ENCODE measurements at regions not wholly inside any gene's neighbourhood (a gene's known extent, or its start where the extent isn't known, plus 50 kb on each side); places are given as distances from the start of the nearest gene placed in this dataset.

DNA sequence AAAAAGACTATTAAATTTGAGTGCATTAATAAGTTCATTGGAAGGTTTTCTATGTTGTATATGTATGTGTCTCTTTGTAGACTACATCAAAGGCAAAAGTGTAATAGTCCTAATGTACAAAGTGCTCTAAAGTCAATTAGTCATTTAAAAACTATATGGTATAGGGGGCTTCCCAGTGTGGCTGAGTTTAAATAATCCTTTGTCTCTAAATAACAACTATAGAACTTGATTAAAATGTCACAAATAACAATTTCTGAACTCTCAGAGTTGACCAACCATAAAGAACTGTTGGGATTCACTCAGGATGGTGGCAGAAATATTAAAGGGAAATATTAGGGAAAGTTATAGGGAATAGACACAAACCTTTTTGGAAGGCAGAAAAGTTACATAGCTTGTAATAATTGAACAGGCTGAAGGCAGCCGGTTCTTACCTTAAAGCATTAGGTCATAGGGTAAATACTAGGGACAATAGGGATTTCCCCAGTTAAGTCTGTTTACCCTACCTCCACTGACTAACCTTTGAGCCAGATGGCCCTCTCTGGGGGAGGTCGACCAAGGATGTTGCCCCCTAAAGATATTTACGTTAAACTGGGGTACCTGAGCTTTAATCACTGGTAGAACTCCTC, 1054.2 kb downstream of the ARAP2 start:
- POLR2A ChIA-PET = no interaction called here
- CTCF ChIA-PET = no interaction called here
- DNase-seq (ENCODE audit: extremely low spot score) = no peak
- TF ChIP-seq, protein P1, sequence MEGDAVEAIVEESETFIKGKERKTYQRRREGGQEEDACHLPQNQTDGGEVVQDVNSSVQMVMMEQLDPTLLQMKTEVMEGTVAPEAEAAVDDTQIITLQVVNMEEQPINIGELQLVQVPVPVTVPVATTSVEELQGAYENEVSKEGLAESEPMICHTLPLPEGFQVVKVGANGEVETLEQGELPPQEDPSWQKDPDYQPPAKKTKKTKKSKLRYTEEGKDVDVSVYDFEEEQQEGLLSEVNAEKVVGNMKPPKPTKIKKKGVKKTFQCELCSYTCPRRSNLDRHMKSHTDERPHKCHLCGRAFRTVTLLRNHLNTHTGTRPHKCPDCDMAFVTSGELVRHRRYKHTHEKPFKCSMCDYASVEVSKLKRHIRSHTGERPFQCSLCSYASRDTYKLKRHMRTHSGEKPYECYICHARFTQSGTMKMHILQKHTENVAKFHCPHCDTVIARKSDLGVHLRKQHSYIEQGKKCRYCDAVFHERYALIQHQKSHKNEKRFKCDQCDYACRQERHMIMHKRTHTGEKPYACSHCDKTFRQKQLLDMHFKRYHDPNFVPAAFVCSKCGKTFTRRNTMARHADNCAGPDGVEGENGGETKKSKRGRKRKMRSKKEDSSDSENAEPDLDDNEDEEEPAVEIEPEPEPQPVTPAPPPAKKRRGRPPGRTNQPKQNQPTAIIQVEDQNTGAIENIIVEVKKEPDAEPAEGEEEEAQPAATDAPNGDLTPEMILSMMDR (IDR thresholded peaks at IDR 0.05; ENCODE audit: control extremely low read depth, extremely low read depth, low read depth, missing control alignments) = no peak

DNA sequence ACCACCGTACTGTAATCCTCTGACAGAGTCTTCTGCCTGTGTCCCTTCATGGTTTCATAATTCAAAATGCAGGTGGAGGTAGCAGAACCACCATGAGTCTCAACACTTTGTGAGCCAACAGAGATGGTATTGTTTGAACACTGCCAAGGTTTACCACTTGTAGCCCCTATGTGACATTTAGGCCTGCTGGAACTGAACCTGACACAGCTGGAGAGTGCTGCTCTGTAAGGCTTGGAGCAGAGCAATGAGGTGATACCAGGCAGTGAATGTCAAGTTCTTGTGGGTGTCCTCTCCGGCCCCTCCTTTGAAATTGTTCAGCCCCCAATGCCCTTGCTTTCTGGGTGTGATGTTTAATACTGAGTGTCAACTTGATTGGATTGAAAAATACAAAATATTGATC, 1042.9 kb downstream of the ARAP2 start:
- POLR2A ChIA-PET = no interaction called here
- no peak for DNase-seq (ENCODE audit: extremely low spot score)
- TF ChIP-seq, protein P1 (IDR thresholded peaks at IDR 0.05; ENCODE audit: control extremely low read depth, extremely low read depth, low read depth, missing control alignments) = no peak
- CTCF ChIA-PET = no interaction called here

DNA sequence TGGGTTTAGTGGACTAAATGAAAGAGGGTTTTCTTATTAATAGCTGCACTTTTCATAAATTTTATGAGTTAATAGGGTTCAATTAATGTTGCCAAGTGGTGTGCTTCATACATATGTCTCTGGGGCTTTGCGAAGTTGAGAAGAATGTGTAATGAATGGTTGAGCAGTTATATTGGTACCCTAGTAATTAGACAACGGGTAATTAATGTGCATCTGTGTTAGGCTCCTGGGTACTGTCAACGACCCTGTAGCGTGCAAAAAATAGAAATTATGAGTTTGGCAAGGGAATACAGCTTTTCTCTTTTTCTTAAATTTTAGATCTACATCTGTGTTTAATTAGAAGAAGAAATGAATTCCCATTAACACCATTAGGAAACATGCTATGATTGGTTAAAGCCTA, 1027.7 kb downstream of the ARAP2 start:
- TF ChIP-seq, protein P1 (IDR thresholded peaks at IDR 0.05; ENCODE audit: control extremely low read depth, extremely low read depth, low read depth, missing control alignments) = no peak
- DNase-seq (ENCODE audit: extremely low spot score) = no peak
- ChIA-PET POLR2A (no interaction called here), CTCF (interaction anchor here (1.2 kb wide), 1 partner anchor 8 kb away, joined by 3 read pairs; no protein-coding TSS in a partner anchor)

DNA sequence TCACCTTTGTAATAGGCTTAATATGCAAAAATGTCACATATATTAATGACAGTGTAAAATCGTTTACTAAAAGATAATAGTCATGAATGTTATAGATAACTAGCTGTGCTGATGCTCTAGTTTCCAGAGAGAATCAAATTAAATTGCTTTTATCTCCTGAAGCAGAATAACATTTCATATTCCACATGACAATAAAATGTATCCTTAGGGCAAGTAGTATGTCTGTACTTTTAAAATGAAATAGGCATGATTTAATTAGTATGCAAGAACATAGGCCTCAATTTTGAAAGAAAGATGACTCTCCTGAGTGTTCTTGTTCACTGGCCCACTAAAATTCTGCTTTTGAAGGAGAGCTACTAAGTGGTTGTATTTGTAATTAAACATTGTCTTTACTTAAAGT, 1027.0 kb downstream of the ARAP2 start:
- ChIA-PET CTCF (no interaction called here), POLR2A (no interaction called here)
- TF ChIP-seq, protein P1 (IDR thresholded peaks at IDR 0.05; ENCODE audit: control extremely low read depth, extremely low read depth, low read depth, missing control alignments) = no peak
- DNase-seq (ENCODE audit: extremely low spot score) = no peak

DNA sequence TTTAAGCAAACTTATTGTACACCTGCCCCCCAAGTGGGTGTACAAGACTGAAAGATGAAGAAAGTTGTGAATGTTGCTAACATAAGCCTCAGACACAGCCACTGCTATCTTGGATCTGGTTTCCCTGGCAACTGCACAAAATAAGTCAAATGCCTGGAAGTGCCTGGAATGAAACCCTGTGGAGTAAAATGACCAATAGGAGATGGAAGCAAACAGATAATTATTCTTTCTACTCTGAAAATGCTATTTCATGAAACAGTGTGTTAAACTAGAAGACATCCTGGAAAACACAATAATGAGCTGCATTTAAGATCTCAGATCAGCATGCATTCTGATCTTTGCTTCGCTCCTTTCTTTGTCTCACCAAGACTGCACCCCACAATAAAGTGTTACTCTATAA, 1016.0 kb downstream of the ARAP2 start:
- no peak for DNase-seq (ENCODE audit: extremely low spot score)
- ChIA-PET POLR2A (no interaction called here), CTCF (no interaction called here)
- TF ChIP-seq, protein P1 (IDR thresholded peaks at IDR 0.05; ENCODE audit: control extremely low read depth, extremely low read depth, low read depth, missing control alignments) = no peak

DNA sequence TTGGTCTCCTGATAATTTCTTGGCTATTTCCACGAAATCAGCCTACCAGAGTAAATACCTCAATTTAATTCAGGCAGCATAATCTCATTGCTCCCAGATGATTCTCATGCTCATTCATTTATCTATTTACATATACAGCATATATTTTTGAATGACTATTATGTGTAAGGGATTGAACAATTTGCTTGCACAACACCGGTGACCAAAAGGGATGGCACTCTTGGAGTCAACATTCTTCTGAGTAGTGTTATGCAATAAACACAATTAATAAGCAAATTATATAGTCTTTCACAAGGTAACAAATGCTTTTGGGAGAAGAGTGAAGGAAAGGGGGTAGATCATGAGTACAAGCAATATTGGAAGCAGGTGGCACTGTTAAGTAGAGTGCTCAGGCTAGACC, 1015.3 kb downstream of the ARAP2 start:
- DNase-seq (ENCODE audit: extremely low spot score) = no peak
- ChIA-PET POLR2A (no interaction called here), CTCF (interaction anchor here (1.6 kb wide), 1 partner anchor 12 kb away, joined by 4 read pairs; no protein-coding TSS in a partner anchor)
- TF ChIP-seq, protein P1 (IDR thresholded peaks at IDR 0.05; ENCODE audit: control extremely low read depth, extremely low read depth, low read depth, missing control alignments) = no peak
